ENCODE measurements at regions not wholly inside any gene's neighbourhood (a gene's known extent, or its start where the extent isn't known, plus 50 kb on each side); places are given as distances from the start of the nearest gene placed in this dataset.
"Not testable (repeated sequence)": the region's sequence is repeated elsewhere in the genome, so short reads cannot be mapped to it uniquely, and the experiment has no call there.

DNA sequence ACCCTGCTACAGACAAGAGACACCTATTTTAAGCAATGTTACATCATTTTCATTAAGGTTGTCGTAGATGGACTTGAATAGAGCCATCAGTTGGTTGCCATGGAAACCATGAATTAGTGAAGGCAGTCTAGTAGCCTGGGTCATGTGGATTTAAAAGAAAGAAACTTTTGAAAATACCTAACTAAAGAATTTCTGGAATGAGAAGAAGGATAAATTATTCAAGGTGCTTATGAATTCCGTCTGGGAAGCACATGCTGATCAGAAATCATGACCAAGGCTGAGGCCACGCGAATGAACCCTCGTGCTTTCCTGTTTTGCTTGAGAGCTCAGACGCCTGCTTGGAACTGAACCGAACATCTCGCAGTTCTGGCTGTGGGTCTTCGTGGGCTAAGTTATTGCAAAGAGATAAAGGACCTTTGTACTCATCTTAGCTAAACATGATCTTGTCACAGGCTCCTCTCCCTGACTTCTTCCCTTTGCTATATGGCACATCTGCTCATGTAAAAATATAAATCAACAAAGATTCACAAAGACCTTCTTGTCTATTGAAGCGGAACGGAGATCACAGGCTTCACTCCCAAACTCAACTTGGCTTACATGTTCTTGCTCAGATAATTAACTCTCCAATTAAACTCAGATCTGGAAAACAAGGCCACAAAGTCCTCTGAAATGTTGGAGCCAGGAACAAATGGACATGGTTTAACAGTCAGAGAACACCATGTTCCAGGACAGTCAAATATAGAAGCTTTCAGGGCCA lies 140.2 kb downstream of the NUFIP1 start:
- no peak for DNase-seq (ENCODE audit: low read depth)

DNA sequence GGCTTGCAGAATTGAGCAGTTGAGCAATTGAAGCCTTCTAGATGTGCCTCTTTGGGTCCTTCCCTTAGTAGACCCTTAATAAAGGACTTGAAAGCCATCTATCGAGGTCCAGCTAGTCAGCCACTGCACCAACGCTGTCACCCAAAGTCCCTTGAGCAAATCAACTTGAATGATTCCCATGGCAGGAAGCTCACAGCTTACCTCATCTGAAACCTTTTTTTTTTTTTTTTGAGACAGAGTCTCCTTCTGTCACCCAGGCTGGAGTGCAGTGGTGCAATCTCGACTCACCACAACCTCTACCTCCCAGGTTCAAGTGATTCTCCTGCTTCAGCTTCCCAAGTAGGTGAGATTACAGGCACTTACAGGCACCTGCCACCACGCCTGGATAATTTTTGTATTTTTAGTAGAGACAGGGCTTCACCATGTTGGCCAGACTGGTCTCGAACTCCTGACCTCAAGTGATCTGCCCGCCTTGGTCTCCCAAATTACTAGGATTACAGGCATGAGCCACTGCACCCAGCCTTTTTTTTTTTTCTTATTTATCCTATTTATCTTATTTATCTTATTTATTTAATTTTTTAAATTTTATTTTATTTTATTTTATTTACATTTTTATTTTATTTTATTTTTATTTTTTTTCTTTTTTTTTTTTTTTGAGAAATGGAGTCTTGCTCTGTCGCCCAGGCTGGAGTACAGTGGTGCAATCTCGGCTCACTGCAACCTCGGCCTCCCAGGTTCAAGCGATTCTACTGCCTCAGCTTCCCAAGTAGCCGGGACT lies 143.8 kb downstream of the NUFIP1 start:
- not testable (repeated sequence) for DNase-seq (ENCODE audit: low read depth)

DNA sequence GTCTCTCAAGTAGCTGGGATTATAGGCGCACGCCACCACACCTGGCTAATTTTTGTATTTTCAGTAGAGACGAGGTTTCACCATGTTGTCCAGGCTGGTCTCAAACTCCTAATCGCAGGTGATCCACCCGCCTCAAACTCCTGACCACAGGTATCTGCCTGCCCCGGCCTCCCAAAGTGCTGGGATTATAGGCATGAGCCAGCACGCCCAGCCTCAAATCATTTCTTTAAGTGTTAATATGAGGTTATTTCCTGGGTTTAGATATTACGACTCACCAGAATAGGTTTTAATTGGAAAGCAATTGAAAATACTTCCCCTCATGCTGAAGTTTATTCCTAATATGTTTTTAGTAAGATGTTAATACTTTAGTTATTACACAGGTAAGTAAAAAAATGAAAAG lies 144.5 kb downstream of the NUFIP1 start:
- DNase-seq (ENCODE audit: low read depth), result no peak

DNA sequence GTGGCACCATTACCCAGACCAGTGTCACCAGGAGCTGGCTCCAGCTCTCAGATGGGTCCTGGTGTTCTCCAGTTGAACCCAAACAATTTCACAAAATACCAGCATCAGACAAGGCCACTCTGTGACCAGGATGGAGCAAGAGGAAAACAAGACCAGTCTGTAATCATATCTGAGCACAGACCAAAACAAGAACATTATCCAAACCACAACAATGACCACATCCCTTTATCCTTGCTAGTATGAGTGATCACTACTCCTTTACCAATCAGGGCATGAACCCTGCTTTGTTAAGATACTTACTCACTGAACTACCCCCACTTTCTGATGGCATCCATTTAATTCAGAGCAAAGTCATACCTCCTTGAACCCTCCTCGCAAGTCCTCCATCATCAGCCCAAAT lies 145.9 kb downstream of the NUFIP1 start:
- DNase-seq (ENCODE audit: low read depth), result peak; percentile 13

DNA sequence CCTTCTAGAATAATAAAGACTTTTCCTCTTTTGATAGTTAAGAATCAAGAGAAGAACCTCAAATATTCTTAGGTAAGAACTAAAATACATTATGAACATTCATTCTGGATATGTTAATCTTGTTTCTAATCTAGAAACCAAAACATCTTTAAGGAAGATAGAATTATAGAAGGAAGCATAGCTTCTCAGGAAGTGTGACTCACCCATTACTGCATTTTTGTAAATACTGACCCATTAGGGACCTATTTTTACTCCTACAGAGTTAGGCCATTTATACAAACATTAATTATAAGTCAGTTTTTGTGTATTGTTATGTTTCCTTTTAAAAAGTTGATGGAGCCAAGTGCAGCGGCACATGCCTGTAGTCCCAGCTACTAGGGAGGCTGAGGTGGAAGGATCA lies 147.1 kb downstream of the NUFIP1 start:
- no peak for DNase-seq (ENCODE audit: low read depth)

DNA sequence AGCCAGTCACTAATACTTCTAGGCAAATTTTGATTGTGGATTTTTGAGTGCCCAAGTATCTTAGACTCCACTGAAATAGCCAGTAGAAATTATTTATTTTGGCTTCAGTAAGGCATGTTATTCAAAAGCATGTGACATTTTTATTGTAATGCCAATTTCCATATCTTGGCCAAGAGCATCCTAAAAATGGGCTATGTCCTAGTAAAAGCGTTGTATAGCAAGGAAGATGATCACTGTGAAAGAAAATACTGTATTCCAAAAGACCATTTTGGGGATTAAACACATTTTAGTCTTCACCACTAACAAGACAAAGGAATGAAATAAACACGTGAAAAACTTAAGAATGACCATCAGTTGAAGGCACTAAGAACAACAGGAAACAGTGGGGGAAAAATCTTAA lies 149.1 kb downstream of the NUFIP1 start:
- no peak for DNase-seq (ENCODE audit: low read depth)

DNA sequence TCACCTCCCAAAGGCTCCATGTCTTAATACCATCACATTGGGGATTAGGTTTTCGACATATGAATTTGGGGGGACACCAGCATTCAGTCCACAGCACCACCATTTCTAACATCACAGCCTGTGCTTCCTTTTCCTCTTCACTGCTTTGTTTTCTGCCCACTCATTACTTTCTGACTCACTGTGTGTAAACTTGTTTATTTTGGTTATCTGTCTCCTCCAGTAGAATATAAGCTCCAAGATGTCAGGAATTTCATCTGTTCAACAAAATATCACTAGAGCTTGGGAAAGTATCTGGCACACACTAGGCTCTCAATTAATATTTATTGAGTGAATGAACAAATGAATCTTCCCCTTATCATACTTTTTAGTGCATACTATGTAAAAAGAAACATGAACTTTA lies 152.0 kb downstream of the NUFIP1 start:
- no peak for DNase-seq (ENCODE audit: low read depth)

DNA sequence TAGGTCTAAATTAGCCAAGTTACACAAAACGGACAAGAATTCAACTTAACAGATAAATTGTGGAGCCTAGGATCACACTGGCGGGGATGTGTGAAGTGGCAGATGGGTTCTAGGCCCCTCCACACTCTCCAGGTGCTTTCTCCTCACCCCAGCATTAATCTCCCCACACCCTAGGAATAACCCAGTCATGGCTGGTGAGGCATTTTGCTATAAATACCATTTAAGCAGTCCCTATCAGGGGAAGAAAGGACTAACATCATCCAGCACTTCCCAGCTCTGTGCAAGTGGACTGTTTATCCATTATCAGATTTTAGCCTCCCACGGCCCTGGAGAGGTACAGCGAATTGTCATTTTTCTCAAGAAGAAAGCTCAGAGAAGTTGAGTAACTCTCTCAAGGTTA lies 154.9 kb downstream of the NUFIP1 start:
- no peak for DNase-seq (ENCODE audit: low read depth)

DNA sequence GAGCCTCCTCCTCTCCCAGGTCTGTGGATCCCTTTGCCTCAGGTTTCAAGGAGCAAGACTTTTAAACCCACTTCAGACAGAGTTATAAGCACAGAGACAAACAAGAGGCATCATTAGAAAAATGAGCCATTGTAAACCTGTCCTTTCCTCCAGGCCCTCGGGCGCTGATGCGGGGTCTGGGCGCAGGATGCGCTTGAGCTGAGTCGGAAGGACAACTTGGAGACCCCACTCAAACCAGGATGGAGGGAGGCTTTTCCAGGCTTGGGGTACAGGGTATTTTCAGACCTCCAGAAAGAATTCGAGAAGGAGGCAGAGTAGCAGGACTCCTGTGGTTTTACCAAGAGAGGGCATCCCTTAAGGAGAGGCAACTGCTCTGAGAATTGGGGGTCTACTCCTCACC lies 155.6 kb downstream of the NUFIP1 start:
- DNase-seq (ENCODE audit: low read depth), result no peak

DNA sequence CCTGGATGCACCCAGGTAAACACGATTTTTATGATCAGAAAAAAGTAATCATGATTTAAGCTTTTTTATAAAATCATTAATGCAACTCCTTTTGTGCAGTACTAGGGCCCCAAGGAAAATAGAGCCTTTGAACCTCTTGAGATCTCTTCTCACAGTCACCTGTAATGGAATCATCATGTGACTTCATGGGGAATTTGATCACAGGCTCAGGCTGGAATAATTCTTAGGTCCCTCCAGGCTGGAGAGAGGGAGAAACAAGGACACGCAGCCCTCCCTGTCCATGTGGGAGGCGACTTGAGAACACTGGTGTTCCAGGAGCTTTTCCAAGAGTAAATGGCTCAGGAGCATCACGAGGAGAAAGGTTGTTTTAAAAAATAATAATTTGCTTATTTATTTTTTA lies 156.1 kb downstream of the NUFIP1 start:
- no peak for DNase-seq (ENCODE audit: low read depth)

DNA sequence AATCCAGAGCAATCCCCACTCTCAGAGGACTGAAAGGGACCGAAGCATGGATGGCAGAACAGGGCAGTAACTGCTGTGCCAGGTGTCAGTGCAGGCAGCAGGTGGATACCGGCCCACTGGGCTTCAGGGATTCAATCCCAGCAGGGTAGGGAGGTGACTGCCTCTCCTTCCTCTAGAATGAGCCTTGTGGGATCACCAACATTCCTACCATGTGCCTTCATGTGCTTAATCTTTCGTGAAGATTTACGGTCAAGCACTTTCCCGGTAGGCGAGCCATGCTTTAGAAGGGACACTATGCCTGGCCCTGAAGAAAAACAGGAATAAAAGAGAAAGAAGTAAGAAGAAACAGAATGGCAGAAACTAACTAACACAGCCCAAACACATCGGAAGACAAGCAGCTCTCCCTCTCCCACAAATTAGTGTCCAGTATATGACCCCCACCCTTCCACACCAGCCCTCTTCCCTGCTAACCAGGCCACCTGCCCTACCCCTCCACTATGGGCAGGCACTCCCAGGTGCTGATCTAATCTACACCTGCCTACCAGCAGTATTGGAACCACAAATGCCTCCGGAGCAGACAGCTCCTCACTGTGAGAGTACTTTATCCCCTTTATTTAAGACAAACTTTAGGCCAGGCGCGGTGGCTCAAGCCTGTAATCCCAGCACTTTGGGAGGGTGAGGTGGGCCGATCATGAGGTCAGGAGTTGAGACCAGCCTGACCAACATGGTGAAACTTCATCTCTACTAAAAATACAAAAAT lies 162.5 kb downstream of the NUFIP1 start:
- no peak for DNase-seq (ENCODE audit: low read depth)

DNA sequence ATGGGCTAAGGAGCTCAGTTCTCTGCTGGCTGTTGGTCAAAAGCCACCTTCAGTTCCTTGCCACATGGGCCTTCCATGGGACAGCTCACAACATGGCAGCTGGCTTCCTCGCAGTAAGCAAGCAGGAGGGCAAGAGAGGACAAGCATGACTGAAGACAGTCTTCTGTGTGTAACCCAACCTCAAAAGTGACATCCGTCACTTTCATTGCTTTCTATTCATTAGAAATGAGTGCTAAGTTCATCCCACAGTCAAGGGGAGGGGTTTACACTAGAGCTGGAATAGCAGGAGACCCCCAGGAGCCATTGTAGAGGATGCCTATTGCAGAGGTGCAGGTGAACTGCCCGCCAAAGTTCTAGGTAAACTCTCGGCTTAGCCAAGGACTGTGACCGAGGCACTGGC lies 163.3 kb downstream of the NUFIP1 start:
- DNase-seq (ENCODE audit: low read depth), result no peak

DNA sequence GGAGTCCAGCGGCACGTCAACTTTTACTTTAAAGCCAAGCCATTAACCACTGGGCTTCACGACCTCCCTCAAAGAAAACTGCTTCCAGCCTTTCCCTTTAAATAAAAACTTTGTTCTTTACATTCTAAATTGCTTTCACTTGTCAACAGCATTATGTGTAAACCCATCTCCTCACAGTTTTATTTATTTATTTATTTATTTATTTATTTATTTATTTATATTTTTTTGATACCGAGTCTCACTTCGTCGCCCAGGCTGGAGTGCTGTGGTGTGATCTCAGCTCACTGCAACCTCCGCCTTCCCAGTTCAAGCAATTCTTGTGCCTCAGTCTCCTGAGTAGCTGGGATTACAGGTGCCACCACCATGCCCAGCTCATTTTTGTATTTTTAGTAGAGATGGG lies 165.7 kb downstream of the NUFIP1 start:
- not testable (repeated sequence) for DNase-seq (ENCODE audit: low read depth)

DNA sequence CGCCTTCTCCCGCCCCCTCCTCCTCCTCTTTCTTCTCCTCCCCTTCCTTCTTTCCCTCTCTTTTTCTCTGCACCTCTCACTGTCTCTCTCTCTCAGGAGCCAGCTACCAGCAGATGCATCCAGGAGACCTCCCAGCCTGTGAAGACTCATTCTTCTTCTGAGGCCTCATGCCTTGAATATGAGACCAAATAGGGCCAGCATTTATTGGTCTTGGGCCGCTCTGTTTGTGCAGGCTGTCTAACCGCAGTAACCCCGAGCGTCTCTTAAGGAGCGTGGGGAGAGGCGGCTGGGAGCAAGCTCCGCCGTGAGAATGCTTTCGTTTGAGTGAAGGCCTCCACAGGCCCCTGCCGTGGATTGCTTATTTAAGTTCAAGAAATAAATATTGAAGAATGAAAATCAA lies 167.0 kb downstream of the NUFIP1 start:
- no peak for DNase-seq (ENCODE audit: low read depth)

DNA sequence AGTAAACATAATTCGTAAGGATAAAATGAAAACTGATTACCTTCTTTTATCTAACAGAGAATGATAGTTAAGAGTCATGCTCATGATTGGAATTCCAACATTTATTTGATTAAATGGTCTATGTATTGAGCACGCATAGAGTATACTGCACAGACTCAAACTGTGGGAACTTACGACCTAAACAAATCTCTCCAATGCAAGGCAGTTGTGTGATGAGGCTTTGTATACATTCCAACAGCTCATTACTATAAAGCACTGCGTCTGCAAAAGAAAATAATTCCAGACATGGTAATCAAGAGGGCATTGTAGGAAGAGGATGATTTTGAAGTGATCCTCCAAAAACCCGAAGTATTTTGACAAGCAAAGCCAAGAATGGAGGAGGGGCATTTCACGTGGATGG lies 169.5 kb downstream of the NUFIP1 start:
- no peak for DNase-seq (ENCODE audit: low read depth)

DNA sequence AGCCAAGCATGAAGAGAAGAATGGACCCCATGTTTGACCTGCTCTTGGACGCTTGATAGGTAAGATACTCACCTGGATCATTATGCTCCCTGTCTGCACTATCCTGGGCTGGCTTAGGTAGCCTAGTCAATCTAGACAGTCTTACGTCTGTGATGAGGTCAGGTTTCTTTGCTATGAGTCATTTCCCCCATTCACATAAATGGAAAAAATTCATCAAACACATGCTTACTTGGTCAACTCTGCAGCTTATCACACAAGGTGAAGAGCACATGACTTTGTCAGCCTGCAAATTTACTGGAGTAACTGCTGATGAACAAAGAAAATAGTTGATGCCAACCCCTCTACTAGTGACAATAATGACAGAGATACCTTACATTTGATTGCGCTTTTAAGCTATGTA lies 170.0 kb downstream of the NUFIP1 start:
- DNase-seq (ENCODE audit: low read depth), result no peak

DNA sequence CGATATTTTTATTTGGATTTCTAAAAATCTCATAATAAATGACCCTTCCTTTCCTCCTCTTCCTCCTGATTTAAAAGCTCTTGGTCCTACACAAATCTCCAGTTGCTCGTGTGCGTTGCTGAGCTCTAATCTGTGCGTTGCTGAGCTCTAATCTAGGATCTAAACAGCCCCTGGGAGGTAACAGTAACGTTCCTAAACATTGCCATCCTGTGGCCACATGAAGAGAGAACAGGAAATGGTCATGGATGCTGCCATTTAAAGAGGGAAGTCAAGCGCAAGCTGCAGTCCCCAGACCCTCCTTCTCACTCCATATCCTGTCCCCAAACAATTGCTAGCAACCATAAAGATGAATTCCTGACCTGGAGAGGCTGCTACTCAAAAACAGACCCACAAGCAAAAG lies 170.8 kb downstream of the NUFIP1 start:
- DNase-seq (ENCODE audit: low read depth), result no peak

DNA sequence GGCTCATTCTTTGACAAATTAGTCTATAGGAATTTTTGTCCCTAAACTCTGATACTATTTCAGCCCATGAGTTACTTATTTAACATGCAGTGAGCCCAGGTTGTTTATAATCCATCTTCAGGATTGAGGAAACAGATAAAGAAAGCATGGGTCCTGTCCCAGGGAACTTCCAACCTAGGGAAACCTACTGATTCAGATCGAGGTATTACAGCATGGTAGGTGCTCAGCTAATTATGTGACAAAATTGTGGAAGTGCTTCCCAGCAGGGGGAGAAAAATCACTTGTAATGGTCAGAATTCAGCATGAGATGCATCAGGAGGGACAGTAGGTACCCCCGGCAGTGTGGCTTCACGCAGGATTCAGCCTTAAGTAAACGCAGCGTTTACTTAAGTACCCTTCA lies 171.3 kb downstream of the NUFIP1 start:
- no peak for DNase-seq (ENCODE audit: low read depth)

DNA sequence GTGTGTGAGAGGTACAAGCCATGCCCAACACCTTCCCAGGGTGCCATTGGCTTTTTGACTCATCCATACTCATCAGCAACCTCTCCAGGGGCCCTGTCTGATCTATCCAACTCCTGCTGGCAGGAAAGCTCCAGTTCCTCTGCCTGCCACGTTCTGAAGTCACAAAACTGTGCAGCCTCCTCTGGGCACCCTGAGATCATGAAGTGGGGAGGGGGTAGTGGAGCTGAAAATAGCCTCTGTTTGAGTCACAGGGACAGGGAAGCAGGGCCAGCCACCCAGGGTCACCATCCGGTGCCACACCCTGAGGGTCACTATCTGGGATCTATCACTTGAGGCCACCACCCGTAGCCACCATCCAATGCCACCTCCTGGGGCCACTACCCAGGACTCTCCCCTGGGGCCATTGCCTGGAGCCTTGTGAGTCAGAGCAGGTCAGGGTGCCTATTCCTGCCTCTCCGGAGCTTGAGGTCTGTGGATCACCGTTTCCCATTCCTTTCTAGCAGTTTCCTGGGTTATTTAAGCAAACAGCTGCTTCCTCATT lies 172.1 kb downstream of the NUFIP1 start:
- DNase-seq (ENCODE audit: low read depth), result no peak

DNA sequence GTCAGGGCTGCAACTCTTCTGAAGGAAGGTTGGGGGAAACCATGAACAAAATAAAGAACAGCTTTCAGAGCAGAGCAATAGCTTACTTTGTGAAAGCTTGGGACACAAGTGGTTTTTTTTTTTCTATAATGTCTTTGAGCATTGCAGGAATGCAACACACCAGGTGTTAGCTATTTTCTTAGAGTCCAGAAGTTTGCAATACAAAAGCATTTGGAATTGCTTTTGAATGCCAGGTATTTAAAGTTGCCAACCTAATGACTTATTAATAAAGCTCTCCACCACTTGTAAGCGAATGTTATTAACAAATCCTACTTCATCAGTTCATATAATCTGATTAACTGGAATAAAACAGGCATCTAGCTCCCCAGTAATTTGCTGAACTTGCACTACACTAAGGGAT lies 172.6 kb downstream of the NUFIP1 start:
- no peak for DNase-seq (ENCODE audit: low read depth)

DNA sequence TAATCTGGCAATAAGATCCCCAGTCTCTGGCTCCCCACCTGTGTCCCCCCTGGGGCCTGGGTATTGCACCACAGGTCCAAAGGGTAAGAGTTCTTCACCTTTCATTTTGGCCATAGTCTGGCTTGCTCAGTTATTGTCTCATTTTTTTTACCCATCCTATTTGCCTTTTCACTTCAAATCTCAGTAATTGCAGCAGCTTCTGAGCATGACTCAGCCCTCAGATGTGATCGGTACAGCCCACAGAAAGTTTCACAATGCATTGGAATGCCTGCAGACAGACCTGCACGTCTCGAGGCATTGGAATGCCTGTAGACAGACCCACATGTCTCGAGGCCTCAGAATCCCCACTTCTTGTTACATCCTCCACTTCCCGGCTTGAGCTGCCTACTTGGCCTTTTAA lies 173.6 kb downstream of the NUFIP1 start:
- DNase-seq (ENCODE audit: low read depth), result peak; percentile 82

DNA sequence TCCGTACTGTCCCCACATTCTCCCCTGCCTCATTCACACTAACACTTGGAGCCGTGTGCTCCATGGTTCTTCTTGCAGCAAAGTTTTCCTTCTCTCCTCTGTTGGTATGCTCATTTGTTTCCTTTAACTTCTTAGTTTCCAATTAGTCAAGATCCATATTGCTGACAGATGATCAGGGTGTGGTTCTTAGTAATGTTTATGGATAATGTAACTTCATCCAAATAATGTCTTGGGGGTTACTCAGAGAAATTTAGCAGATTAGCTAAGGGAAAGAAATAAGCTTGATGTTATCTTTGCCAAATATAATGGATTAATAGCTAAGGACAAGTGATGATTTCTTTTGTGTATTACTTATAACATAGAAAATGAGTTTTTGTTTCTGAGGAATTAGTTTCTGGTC lies 174.4 kb downstream of the NUFIP1 start:
- DNase-seq (ENCODE audit: low read depth), result no peak

DNA sequence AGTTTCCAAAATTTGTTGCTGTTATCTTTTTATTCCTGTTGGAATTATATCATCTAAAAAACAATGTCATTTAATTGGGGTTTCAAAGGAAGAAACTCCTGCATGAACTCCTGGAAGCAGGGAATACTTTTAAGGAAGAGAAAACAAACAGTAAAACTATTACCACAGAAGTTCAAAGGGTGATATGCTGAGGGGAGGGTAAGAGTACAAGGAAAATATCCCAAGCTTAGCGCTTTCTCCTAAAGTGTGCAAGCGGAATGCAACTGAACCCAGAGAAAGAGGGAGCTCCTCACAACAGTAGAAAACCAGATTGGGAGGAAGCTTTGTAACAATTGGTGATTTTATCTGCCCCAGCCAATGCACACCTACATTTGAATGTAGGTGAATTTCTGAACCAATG lies 175.1 kb downstream of the NUFIP1 start:
- DNase-seq (ENCODE audit: low read depth), result no peak

Data from GM04504 (cell line).